PC-3 (cell line): ENCODE measurements at regions not wholly inside any gene's neighbourhood (a gene's known extent, or its start where the extent isn't known, plus 50 kb on each side); places are given as distances from the start of the nearest gene placed in this dataset.

ENCODE experiments used
- ATAC-seq: fragments of 200-7000 bp; cut with Tn5 transposase; 2 replicates; pipeline ENCODE4 v1.9.1; 2020; ENCODE audit warnings: mild to moderate bottlenecking, moderate library complexity
- BruUV-seq: library from RNA; stranded (reverse); fragments of 400-500 nt; replicated peaks from 2 replicates; lab custom pipeline; 2021; lab: Mats Ljungman, UMichigan
- CTCF ChIA-PET: fragments of 300-600 bp; sonication (Branson Sonifier 250); formaldehyde crosslinking; loops from one replicate; lab custom pipeline; 2022; ENCODE audit warnings: antibody characterized with exemption; lab: Charles Lee
- POLR2A ChIA-PET: fragments of 300-600 bp; sonication (Branson Sonifier 250); formaldehyde crosslinking; loops from one replicate; lab custom pipeline; 2022; ENCODE audit warnings: antibody characterized with exemption; ENCODE audit not compliant: unreplicated experiment; lab: Charles Lee
- DNase-seq: peaks from one replicate; pipeline ENCODE4 v3.0.0-alpha.2; 2015
- H2AFZ ChIP-seq: fragments of 300-600 bp; sonication (generic); 2 replicates; pipeline ENCODE4 v1.6.0; 2016; ENCODE audit warnings: antibody characterized with exemption, low read length
- H3F3A ChIP-seq: fragments of 300-600 bp; sonication (generic); one replicate; pipeline ENCODE4 v1.6.0; 2017; ENCODE audit warnings: antibody characterized with exemption, low read length, control low read depth, mild to moderate bottlenecking; ENCODE audit not compliant: unreplicated experiment
- H3K27ac ChIP-seq: fragments of 300-600 bp; sonication (generic); 2 replicates; pipeline ENCODE4 v1.5.1; 2016; ENCODE audit warnings: mild to moderate bottlenecking, low read length
- H3K27me3 ChIP-seq: fragments of 300-600 bp; sonication (generic); 2 replicates; pipeline ENCODE4 v1.6.1; 2016; ENCODE audit warnings: low read length, mixed read lengths
- H3K36me3 ChIP-seq: fragments of 300-600 bp; sonication (generic); 2 replicates; pipeline ENCODE4 v1.6.1; 2016; ENCODE audit warnings: low read depth, mixed run types, low read length, mixed read lengths
- H3K4me1 ChIP-seq: fragments of 300-600 bp; sonication (generic); 2 replicates; pipeline ENCODE4 v1.5.1; 2016; ENCODE audit warnings: low read length; ENCODE audit not compliant: insufficient read depth
- H3K4me2 ChIP-seq: fragments of 300-600 bp; sonication (generic); 2 replicates; pipeline ENCODE4 v1.6.0; 2016; ENCODE audit warnings: low read length
- H3K4me3 ChIP-seq: fragments of 300-600 bp; sonication (generic); 2 replicates; pipeline ENCODE4 v1.5.1; 2016; ENCODE audit warnings: mild to moderate bottlenecking, low read length, mixed read lengths
- H3K79me2 ChIP-seq: fragments of 300-600 bp; sonication (generic); 2 replicates; pipeline ENCODE4 v1.6.1; 2017; ENCODE audit warnings: low read length, mixed read lengths
- H3K9ac ChIP-seq: fragments of 300-600 bp; sonication (generic); 2 replicates; pipeline ENCODE4 v1.6.0; 2016; ENCODE audit warnings: mild to moderate bottlenecking, low read length
- H3K9me2 ChIP-seq: fragments of 300-600 bp; sonication (generic); replicated peaks from 2 replicates; pipeline ENCODE4 v1.6.1; 2016; ENCODE audit warnings: mixed run types, low read length, mixed read lengths
- H3K9me3 ChIP-seq: fragments of 300-600 bp; sonication (generic); 2 replicates; pipeline ENCODE4 v1.6.1; 2016; ENCODE audit warnings: low read length, mixed read lengths
- H4K20me1 ChIP-seq: fragments of 300-600 bp; sonication (generic); 2 replicates; pipeline ENCODE4 v1.6.1; 2016; ENCODE audit warnings: low read length, mixed read lengths
- EZH2 ChIP-seq: fragments of 300-600 bp; sonication (generic); IDR thresholded peaks from one replicate; pipeline ENCODE4 v1.6.1; 2017; ENCODE audit warnings: antibody characterized with exemption, mild to moderate bottlenecking, low read length; ENCODE audit not compliant: unreplicated experiment
- EZH2phosphoT487 ChIP-seq: fragments of 300-600 bp; sonication (generic); IDR thresholded peaks from 2 replicates; pipeline ENCODE4 v1.6.1; 2018; ENCODE audit warnings: mild to moderate bottlenecking, antibody characterized with exemption, low read length, borderline replicate concordance
- intact Hi-C: fragments of 100-400 bp; cut with micrococcal nuclease; formaldehyde crosslinking; loops from 2 replicates; pipeline ENCODE4 v1.9.0; 2023
- TF ChIP-seq, protein P1 (sequence below): fragments of 300-600 bp; sonication (generic); conservative IDR thresholded peaks from 2 replicates; pipeline ENCODE4 v1.5.1; 2017; ENCODE audit warnings: antibody characterized with exemption, low read depth, mild to moderate bottlenecking, low read length

DNA sequence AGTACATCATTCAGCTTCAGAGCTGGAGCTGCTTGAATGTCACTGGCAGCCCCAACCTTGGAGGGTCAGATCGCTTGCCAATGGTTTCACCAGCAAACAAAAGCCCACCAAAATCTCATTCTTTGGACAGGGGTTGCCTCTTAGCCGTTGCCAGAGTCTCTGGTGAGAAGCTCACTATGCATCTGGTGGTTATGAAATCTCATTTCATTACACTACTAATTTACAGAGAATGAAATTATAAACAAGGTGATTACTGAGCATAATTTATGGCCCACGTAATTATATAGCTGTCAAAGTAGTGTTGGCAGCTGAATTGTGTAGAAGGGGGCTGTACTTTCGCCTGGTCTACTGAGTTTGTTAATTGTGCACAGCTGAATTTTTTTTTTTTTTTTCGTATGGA is 688.9 kb upstream of the KIF2B start:
- POLR2A ChIA-PET: no interaction called here

GRCh38 chr17:53129863-53130262 is 692.9 kb upstream of the KIF2B start:
- BruUV-seq: no TSS peak
- ChIA-PET POLR2A (no interaction called here), CTCF (no interaction called here)
- H3K9me3 ChIP-seq: peaks cover 18% of the 10 kb centered on the region; the same call in 1 of the 2 replicates
- TF ChIP-seq EZH2phosphoT487 (no peak), EZH2 (no peak)
- TF ChIP-seq, protein P1, sequence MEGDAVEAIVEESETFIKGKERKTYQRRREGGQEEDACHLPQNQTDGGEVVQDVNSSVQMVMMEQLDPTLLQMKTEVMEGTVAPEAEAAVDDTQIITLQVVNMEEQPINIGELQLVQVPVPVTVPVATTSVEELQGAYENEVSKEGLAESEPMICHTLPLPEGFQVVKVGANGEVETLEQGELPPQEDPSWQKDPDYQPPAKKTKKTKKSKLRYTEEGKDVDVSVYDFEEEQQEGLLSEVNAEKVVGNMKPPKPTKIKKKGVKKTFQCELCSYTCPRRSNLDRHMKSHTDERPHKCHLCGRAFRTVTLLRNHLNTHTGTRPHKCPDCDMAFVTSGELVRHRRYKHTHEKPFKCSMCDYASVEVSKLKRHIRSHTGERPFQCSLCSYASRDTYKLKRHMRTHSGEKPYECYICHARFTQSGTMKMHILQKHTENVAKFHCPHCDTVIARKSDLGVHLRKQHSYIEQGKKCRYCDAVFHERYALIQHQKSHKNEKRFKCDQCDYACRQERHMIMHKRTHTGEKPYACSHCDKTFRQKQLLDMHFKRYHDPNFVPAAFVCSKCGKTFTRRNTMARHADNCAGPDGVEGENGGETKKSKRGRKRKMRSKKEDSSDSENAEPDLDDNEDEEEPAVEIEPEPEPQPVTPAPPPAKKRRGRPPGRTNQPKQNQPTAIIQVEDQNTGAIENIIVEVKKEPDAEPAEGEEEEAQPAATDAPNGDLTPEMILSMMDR: no peak
- DNase-seq: no peak
- no peaks in the 10 kb centered on the region for H3K9me2 ChIP-seq
- intact Hi-C loops: no loop called here
- no peak overlapping the region for H3K27ac ChIP-seq
- no peaks in the 10 kb centered on the region for H3K4me1 ChIP-seq
- no peak overlapping the region for H3K4me2 ChIP-seq
- ATAC-seq: no peak
- H3F3A ChIP-seq: no peaks in the 10 kb centered on the region
- no peak overlapping the region for H3K9ac ChIP-seq
- no peak overlapping the region for H2AFZ ChIP-seq
- no peaks in the 10 kb centered on the region for H3K79me2 ChIP-seq
- H3K36me3 ChIP-seq: no peaks in the 10 kb centered on the region
- H3K27me3 ChIP-seq: no peaks in the 10 kb centered on the region
- no peak overlapping the region for H3K4me3 ChIP-seq
- no peaks in the 10 kb centered on the region for H4K20me1 ChIP-seq

More for the DNA sequence above, 688.9 kb upstream of the KIF2B start:
- CTCF ChIA-PET: no interaction called here
- Histone ChIP-seq H3K4me2 (no peak overlapping the region), H3K9ac (no peak overlapping the region), H3K4me3 (no peak overlapping the region), H3K79me2 (no peaks in the 10 kb centered on the region), H3K9me3 (0 out of 2 replicates have a peak, but pooled peaks cover 18% of the 10 kb centered on the region), H3K27me3 (no peaks in the 10 kb centered on the region), H3K4me1 (no peaks in the 10 kb centered on the region), H4K20me1 (no peaks in the 10 kb centered on the region), H3K9me2 (no peaks in the 10 kb centered on the region), H3F3A (no peaks in the 10 kb centered on the region), H3K27ac (no peak overlapping the region), H3K36me3 (no peaks in the 10 kb centered on the region), H2AFZ (no peak overlapping the region)
- intact Hi-C loops: no loop called here
- no TSS peak for BruUV-seq
- TF ChIP-seq EZH2phosphoT487 (no peak), EZH2 (no peak)
- TF ChIP-seq, protein P1: no peak
- no peak for ATAC-seq
- DNase-seq: no peak

GRCh38 chr17:53127331-53127730 is 695.4 kb upstream of the KIF2B start:
- Histone ChIP-seq H3K9ac (no peak overlapping the region), H4K20me1 (no peaks in the 10 kb centered on the region), H3K4me3 (no peak overlapping the region), H3K4me1 (no peaks in the 10 kb centered on the region), H3K27me3 (no peaks in the 10 kb centered on the region), H3K4me2 (no peak overlapping the region), H3F3A (no peaks in the 10 kb centered on the region), H3K79me2 (no peaks in the 10 kb centered on the region), H3K36me3 (no peaks in the 10 kb centered on the region), H3K9me2 (no peaks in the 10 kb centered on the region), H3K9me3 (peaks cover 15% of the 10 kb centered on the region; the same call in 1 of the 2 replicates), H3K27ac (no peak overlapping the region), H2AFZ (no peak overlapping the region)
- DNase-seq (no peak), ATAC-seq (no peak)
- ChIA-PET POLR2A (no interaction called here), CTCF (no interaction called here)
- intact Hi-C loops: no loop called here
- BruUV-seq: no TSS peak
- TF ChIP-seq EZH2phosphoT487 (no peak), EZH2 (no peak)
- TF ChIP-seq, protein P1: no peak
